ENCODE measurements at regions not wholly inside any gene's neighbourhood (a gene's known extent, or its start where the extent isn't known, plus 50 kb on each side); places are given as distances from the start of the nearest gene placed in this dataset.
"Not testable (repeated sequence)": the region's sequence is repeated elsewhere in the genome, so short reads cannot be mapped to it uniquely, and the experiment has no call there.

DNA sequence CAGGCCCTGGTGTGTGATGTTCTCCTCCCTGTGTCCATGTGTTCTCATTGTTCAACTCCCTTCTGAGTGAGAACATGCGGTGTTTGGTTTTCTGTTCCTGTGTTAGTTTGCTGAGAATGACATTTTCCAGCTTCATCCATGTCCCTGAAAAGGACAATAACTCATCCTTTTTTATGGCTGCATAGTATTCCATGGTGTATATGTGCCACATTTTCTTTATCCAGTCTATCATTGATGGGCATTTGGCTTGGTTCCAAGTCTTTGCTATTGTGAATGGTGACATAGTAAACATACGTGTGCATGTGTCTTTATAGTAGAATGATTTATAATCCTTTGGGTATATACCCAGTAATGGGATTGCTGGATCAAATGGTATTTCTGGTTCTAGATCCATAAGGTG, 964.6 kb upstream of the CITED2 start:
- not testable (repeated sequence) for DNase-seq (ENCODE audit: insufficient read length, low spot score); FAIRE-seq

DNA sequence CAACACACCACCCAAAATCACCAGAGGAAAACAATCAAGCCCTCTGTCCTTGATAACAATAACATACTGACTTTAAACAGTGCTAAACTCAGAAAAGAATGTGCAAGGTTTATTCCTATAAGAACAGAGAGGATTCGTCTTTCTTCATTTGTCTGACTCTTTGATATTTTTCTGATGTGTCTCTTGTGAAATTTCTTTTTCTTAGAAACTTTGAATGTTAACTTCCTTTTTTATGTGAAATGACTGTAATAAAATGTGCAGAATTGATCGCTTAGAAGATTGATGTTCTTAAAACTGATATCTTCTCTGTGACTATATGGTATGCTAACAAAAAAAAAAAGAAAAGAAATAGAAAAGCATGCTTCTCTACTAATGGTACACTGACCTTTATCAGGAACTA, 947.4 kb upstream of the CITED2 start:
- FAIRE-seq (no peak), DNase-seq (ENCODE audit: insufficient read length, low spot score) (no peak)

GRCh38 chr6:140320081-140321080, 945.9 kb upstream of the CITED2 start:
- DNase-seq (ENCODE audit: insufficient read length, low spot score) (no peak), FAIRE-seq (peak; percentile 66)

DNA sequence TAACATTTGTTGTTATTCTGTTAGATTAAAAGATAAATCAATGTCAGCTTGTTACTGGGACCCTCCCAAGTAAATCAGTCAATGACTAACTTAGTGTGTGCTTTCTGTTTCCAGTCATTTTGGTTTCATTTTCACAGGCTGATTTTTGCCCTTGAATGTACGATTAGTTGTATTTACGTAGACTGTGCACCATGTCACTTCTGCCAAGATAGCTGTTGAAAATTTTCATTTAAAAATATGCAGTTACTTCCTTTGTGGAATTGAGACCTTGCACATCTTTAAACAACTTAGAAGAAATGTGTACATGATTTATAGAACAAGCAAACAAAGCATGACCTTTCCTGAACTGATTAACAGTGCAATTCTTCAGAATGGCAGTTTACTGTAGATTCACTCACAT, 944.8 kb upstream of the CITED2 start:
- FAIRE-seq (peak; percentile 82), DNase-seq (ENCODE audit: insufficient read length, low spot score) (peak; percentile 2)

DNA sequence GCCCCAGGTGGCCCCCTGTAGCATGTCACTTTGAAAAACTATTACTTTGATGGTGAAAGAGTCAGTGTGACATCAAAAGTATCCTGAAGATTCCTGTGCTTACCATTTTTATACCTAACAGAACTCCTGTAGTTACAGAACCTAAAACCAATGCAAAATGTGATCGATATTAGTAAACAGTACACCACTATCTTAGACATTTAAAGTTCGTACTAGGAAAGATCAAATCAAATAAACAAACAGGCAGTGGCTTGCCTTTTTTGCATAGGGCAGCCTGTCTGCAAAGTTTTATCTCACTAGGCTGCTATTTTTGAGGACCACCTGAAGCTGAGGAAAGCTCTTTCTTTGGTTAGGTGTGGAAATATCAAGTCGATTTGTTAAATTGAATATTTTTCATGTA, 944.0 kb upstream of the CITED2 start:
- FAIRE-seq = no peak
- DNase-seq (ENCODE audit: insufficient read length, low spot score) = no peak

DNA sequence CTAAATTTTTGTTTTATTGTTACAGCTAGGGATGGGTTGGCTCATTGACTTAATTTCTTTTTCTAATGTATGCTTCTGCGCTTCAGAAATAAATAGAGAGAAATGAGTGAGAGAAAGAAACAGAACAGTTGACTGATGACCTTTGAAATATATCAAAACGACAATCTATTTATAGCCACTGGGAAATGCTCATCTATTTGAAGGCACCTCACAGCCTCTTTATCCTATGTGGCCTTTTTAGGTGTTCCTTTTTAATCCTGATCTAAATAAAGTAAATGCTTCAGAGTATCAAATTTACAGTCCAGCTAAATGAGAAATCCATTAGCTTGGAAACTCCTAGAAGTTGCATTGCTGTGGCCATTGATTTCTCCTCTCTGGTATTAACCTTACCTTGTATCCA, 943.5 kb upstream of the CITED2 start:
- no peak for DNase-seq (ENCODE audit: insufficient read length, low spot score)

DNA sequence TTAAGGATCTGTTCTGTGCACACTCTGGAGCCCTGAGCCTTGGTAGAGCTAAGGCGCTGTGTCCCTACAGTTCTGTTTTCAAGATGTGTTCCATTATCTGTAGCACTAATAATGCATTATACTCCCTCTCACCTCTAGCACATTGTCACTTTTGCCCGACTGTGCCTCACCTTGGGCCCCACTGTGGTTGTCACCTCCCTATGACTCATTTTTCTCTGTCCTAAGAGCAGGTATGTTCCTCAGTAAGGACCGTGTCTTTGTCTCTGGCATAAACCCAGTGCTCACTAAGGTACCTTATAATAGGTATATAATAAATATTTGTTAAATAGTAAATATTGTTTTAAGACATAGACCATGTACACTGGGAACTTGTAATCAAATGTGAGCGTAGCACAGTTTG, 942.5 kb upstream of the CITED2 start:
- FAIRE-seq = no peak
- no peak for DNase-seq (ENCODE audit: insufficient read length, low spot score)

More for the DNA sequence above, 943.5 kb upstream of the CITED2 start:
- FAIRE-seq = no peak

- DNase-seq (ENCODE audit: insufficient read length, low spot score) (no peak), FAIRE-seq (no peak)
These were observed 940.2 kb upstream of the CITED2 start for GRCh38 chr6:140314682-140315081.

- no peak for FAIRE-seq
- no peak for DNase-seq (ENCODE audit: insufficient read length, low spot score)
These were observed 936.7 kb upstream of the CITED2 start for GRCh38 chr6:140311146-140311545.

- DNase-seq (ENCODE audit: insufficient read length, low spot score) = no peak
- no peak for FAIRE-seq
These were observed 928.9 kb upstream of the CITED2 start for GRCh38 chr6:140303218-140303949.

DNA sequence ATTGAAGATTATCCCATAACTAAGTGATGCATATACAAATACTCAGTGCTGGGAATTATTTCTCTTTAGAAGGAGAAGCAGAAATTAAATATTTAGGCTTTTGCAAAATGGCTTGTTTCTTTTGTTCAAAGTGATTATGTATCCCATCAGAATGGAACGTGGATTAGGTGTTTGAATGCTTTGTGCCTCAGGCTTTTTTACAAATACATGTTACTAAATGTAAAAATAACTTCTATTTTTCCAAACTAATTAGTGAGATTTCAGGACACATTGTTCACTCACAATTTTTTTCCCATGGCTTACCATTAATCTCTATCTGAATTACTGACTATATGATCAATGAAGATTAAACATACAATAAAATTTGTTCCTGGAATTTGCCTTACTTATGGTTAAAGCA, 925.9 kb upstream of the CITED2 start:
- DNase-seq (ENCODE audit: insufficient read length, low spot score) (no peak), FAIRE-seq (no peak)

DNA sequence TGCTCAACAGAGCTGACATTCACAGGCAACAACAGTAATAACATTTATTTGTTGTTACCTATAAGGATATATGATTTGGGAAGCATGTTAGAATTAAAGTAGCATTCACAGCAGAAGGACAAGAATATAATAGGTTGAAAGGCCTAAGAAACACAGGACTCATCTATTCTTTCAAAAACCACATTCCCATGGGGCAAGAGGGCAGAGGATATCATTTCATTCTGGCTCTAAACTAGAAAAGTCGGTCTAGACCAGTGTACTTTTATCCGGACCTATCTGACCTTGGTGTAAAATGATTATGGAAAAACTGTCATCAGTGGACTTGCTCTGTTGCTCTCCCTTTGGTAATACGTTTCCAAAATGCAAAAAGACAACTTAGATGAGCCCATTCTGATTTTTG, 914.7 kb upstream of the CITED2 start:
- no peak for FAIRE-seq
- DNase-seq (ENCODE audit: insufficient read length, low spot score) = no peak

DNA sequence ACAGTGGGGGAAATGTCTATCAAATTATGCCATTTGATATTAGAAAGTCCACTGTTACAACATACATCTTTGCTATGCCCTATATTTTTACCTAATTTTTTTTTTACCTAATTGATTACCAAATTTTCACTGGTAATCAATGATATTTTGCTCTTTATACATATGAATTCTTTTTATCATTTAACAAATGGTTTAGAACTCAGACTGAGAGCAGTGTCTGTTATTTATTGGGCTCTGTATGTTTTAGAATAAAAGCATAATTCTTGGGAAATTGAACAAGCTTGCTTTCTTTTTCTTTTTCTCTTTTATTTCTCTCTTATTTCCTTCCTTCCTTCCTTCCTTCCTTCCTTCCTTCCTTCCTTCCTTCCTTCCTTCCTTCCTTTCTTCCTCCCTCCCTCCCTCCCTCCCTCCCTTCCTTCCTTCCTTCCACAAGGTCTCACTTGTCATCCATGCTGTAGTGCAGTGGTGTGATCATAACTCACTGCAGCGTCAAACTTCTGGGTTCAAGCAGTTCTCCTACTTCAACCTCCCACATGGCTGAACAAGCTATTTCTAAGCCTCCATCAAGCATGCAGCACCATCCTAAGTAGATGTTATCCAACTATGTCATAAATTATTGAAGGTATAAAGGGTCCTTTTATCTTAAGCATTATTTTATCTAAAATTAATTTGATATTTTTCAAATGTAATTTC, 911.7 kb upstream of the CITED2 start:
- DNase-seq (ENCODE audit: insufficient read length, low spot score) (no peak), FAIRE-seq (no peak)

DNA sequence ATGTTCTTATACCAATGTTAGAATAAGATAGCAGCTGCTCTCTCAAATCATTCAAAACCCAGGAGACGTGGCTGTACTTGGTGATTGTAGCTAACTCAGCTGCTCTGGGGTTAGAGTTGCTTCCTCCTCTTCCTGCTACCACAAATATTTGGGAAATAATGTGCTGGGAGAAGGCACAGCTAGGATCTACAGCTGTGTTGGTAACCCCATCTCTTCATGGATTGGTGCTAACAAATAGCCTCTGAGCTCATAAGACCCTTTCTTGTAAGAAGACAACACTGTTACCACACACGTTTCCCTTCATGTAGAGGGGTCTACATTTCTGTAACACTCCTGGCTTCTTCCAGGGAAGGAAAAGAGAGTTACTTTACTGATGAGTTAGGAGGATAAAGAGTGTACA, 911.0 kb upstream of the CITED2 start:
- no peak for DNase-seq (ENCODE audit: insufficient read length, low spot score)
- FAIRE-seq = no peak

DNA sequence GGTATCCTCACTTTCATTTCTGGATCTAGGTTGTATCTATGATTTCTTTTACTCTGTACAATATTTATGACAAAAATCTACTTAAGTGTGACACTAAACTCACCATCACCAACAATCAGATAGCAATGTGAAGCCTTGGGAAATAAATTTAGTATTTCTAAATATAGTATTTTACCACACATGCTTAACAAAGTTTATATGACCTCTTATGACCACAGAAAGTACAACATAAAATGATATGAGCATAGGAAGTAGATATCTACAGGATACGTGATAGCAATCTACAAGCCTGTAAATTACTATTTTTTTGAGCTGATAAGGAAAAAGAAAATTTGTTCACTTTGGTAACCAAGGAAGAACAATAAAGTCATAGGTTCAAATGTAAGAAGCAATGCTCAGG, 910.4 kb upstream of the CITED2 start:
- DNase-seq (ENCODE audit: insufficient read length, low spot score) = no peak
- no peak for FAIRE-seq

GRCh38 chr6:140283197-140283596, 908.7 kb upstream of the CITED2 start:
- no peak for FAIRE-seq
- no peak for DNase-seq (ENCODE audit: insufficient read length, low spot score)

DNA sequence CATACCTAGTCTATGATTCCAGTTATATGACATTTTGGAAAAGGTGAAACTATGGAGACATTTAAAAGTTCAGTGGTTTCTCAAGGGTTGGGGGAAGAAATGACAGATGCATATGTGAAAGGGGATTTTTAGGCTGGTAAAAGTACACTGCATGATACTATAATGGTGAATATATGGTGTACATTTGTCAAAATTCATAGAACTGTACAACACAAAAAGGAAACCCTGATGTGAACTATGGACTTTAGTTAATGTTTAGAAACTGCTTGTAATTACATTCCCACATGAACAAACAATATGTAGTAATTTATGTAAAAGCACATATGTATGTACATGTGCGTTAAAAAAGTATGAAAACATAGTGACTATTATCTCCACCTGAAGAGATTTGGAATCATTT, 907.3 kb upstream of the CITED2 start:
- FAIRE-seq (no peak), DNase-seq (ENCODE audit: insufficient read length, low spot score) (no peak)

GRCh38 chr6:140281236-140281635, 906.8 kb upstream of the CITED2 start:
- DNase-seq (ENCODE audit: insufficient read length, low spot score) (no peak), FAIRE-seq (no peak)

DNA sequence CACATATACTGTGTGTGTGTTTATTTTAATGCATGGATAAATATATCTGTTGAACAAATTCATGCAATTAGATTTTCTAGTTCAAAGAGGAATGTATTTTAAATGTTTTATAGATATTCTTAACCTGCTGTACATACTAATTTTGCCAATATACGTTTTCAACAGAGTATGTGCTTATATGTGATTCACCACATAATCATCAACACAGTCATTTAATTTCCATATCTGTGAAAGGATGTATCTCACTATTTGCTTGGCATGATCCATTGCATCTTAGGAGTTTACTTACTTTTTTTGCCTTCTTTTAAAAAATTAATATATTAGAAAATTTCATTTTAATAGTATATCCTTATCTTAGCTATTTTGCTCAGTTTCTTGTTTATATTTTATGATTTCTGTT, 902.3 kb upstream of the CITED2 start:
- FAIRE-seq = no peak

DNA sequence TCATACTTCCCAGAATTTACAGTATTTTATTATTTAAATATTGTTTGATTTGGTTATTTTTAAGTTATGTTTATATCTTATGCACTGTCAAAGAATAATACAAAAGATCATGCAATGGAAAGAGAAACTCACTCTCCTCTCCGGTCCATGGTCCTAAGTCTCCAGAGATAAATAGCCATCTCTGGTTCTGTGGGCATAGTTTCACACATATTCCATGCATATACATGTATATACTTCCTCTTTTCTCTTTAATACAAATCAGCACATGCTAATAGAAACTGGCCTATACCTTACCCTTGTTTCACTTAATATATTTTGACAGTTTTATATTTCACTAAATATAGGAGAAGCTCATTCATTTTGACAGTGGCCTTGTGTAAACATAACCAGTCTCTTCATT, 901.7 kb upstream of the CITED2 start:
- DNase-seq (ENCODE audit: insufficient read length, low spot score) = no peak
- no peak for FAIRE-seq

More for the DNA sequence above, 902.3 kb upstream of the CITED2 start:
- DNase-seq (ENCODE audit: insufficient read length, low spot score) = no peak

DNA sequence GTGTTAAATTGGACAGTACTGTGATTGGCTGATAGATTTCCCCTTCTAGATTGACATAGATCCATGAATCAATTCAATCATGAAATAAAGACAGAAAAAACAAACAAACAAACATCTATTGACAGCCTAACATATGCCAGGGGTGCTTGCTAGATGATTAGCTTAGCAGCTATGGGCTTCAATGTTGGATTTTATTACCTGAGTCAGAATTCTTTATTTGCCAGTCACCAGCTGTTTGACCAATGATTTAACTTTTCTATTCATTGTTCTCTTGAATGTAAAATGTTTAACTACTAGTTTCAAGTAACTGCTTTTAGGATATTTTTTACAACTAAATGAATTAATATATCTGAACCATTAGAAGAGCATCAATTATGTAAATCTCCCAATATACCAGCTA, 901.3 kb upstream of the CITED2 start:
- FAIRE-seq = no peak
- DNase-seq (ENCODE audit: insufficient read length, low spot score) = no peak
